ENCODE measurements at regions not wholly inside any gene's neighbourhood (a gene's known extent, or its start where the extent isn't known, plus 50 kb on each side); places are given as distances from the start of the nearest gene placed in this dataset.

GRCh38 chr19:27764186-27764804 lies 1448.7 kb downstream of the UQCRFS1 start:
- no peak overlapping the region for H3K4me3 ChIP-seq (ENCODE audit: low read depth, low read length)
- no peaks in the 10 kb centered on the region for H3K36me3 ChIP-seq (ENCODE audit: control insufficient read depth, insufficient read depth, low read length)
- no peak for DNase-seq (ENCODE audit: low read depth)
- no peak for TF ChIP-seq CTCF (IDR thresholded peaks at IDR 0.05; ENCODE audit: insufficient read depth, low read depth, low read length)
- POLR2A ChIA-PET: no interaction called here
- CTCF ChIA-PET: no interaction called here
- no peaks in the 10 kb centered on the region for H3K27me3 ChIP-seq (ENCODE audit: control insufficient read depth, insufficient read depth, low read length)

GRCh38 chr19:27762933-27763332 lies 1450.0 kb downstream of the UQCRFS1 start:
- Histone ChIP-seq H3K27me3 (ENCODE audit: control insufficient read depth, insufficient read depth, low read length) (no peaks in the 10 kb centered on the region), H3K4me3 (ENCODE audit: low read depth, low read length) (no peak overlapping the region), H3K36me3 (ENCODE audit: control insufficient read depth, insufficient read depth, low read length) (no peaks in the 10 kb centered on the region)
- ChIA-PET CTCF (no interaction called here), POLR2A (no interaction called here)
- DNase-seq (ENCODE audit: low read depth): no peak
- no peak for TF ChIP-seq CTCF (IDR thresholded peaks at IDR 0.05; ENCODE audit: insufficient read depth, low read depth, low read length)

GRCh38 chr19:27759896-27760295 lies 1453.1 kb downstream of the UQCRFS1 start:
- CTCF ChIA-PET: no interaction called here
- Histone ChIP-seq H3K27me3 (ENCODE audit: control insufficient read depth, insufficient read depth, low read length) (no peaks in the 10 kb centered on the region), H3K36me3 (ENCODE audit: control insufficient read depth, insufficient read depth, low read length) (no peaks in the 10 kb centered on the region), H3K4me3 (ENCODE audit: low read depth, low read length) (no peak overlapping the region)
- no peak for DNase-seq (ENCODE audit: low read depth)
- no peak for TF ChIP-seq CTCF (IDR thresholded peaks at IDR 0.05; ENCODE audit: insufficient read depth, low read depth, low read length)
- POLR2A ChIA-PET: no interaction called here

GRCh38 chr19:27758626-27759505 lies 1454.1 kb downstream of the UQCRFS1 start:
- CTCF ChIA-PET: no interaction called here
- Histone ChIP-seq H3K36me3 (ENCODE audit: control insufficient read depth, insufficient read depth, low read length) (no peaks in the 10 kb centered on the region), H3K4me3 (ENCODE audit: low read depth, low read length) (no peak overlapping the region)

More at GRCh38 chr19:27758626-27759505, 1454.1 kb downstream of the UQCRFS1 start:
- POLR2A ChIA-PET: no interaction called here
- H3K27me3 ChIP-seq (ENCODE audit: control insufficient read depth, insufficient read depth, low read length): no peaks in the 10 kb centered on the region
- DNase-seq (ENCODE audit: low read depth): no peak
- TF ChIP-seq CTCF (IDR thresholded peaks at IDR 0.05; ENCODE audit: insufficient read depth, low read depth, low read length): no peak

Data from BJ (cell line).